ENCODE measurements at regions not wholly inside any gene's neighbourhood (a gene's known extent, or its start where the extent isn't known, plus 50 kb on each side); places are given as distances from the start of the nearest gene placed in this dataset.

DNA sequence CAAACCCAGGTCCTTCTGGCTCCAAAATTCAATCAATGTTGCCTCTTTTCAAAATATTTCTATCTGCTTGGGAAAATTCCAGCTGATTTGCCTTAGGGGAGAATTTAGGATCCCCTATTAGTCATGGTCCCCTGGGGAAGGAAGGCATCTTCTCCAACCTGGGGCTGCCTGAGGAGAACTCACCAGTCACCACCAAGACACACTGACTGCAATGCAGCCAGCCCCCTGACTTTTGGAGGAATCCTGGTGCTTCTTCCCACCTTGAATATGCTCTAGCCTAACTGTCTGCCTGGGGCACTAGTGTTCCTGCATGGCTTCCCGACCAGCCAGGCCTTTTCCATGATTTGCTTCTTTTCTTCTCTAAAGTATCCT is 71.8 kb upstream of the BCL2L14 start:
- TF ChIP-seq, protein P1, sequence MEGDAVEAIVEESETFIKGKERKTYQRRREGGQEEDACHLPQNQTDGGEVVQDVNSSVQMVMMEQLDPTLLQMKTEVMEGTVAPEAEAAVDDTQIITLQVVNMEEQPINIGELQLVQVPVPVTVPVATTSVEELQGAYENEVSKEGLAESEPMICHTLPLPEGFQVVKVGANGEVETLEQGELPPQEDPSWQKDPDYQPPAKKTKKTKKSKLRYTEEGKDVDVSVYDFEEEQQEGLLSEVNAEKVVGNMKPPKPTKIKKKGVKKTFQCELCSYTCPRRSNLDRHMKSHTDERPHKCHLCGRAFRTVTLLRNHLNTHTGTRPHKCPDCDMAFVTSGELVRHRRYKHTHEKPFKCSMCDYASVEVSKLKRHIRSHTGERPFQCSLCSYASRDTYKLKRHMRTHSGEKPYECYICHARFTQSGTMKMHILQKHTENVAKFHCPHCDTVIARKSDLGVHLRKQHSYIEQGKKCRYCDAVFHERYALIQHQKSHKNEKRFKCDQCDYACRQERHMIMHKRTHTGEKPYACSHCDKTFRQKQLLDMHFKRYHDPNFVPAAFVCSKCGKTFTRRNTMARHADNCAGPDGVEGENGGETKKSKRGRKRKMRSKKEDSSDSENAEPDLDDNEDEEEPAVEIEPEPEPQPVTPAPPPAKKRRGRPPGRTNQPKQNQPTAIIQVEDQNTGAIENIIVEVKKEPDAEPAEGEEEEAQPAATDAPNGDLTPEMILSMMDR (IDR thresholded peaks at IDR 0.05) = no peak
- Histone ChIP-seq H3K4me3 (no peak overlapping the region), H3K36me3 (no peaks in the 10 kb centered on the region), H3K9me3 (no peaks in the 10 kb centered on the region), H3K4me1 (no peaks in the 10 kb centered on the region), H3K27ac (no peak overlapping the region), H3K27me3 (no peaks in the 10 kb centered on the region)
- intact Hi-C loops (cut with DNase I) = no loop called here
- ATAC-seq (no peak), DNase-seq (no peak)
- 87 to 96% methylated on average over 1 of the region's 1 CpG for WGBS, 2 donors

DNA sequence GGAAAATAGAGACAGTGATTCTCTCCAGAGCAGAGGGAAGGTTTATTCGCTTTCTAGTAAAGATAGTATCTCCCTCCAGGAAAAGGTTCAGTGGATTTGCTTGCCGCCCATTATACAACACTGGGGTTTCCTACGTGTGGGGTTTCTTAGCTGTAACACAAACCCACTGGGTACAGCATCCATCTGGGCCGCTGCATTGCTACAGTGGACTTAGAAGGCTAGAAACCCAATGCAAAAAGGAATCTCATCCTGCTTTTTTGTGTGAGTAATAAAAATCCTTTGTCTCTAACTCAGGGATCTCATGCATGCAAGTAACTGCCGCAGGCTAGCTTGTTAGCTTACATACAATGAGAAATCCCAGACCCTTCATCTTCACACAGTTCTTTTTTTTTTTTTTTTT is 67.1 kb upstream of the BCL2L14 start:
- no peaks in the 10 kb centered on the region for H3K36me3 ChIP-seq
- no peak overlapping the region for H3K4me3 ChIP-seq
- no peaks in the 10 kb centered on the region for H3K9me3 ChIP-seq
- no peak overlapping the region for H3K27ac ChIP-seq
- WGBS, 2 donors = 89 to 90% methylated on average over 5 of the region's 5 CpGs
- TF ChIP-seq, protein P1 (IDR thresholded peaks at IDR 0.05) = no peak
- peaks cover 0 to 16% (median 0%) of the 10 kb centered on the region in 9 donors for H3K4me1 ChIP-seq
- intact Hi-C loops (cut with DNase I) = no loop called here
- DNase-seq = no peak
- ATAC-seq = no peak
- no peaks in the 10 kb centered on the region for H3K27me3 ChIP-seq

DNA sequence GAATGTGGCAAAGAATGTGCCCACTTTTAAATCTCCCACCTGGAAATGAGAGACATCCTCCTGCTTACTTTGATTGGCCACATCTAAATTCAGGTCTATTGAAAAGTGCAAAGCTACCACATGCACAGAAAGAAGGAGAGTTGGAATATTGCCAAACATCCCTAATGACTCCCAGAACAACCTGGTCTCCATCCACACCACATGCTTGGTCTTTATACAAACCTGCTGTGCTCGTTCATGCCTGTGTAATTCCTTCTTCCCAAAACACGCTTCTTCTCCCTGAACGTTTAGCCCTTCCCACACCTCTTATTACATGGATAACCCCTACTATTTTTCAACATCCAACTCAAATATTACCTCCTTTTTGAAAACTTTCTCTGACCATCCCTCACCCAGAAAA is 66.2 kb upstream of the BCL2L14 start:
- peaks cover 0 to 25% (median 0%) of the 10 kb centered on the region in 9 donors for H3K4me1 ChIP-seq
- DNase-seq (no peak), ATAC-seq (no peak)
- H3K9me3 ChIP-seq = no peaks in the 10 kb centered on the region
- H3K4me3 ChIP-seq = no peak overlapping the region
- intact Hi-C loops (cut with DNase I) = no loop called here
- H3K36me3 ChIP-seq = no peaks in the 10 kb centered on the region
- TF ChIP-seq, protein P1 (IDR thresholded peaks at IDR 0.05) = no peak
- no peaks in the 10 kb centered on the region for H3K27me3 ChIP-seq
- no peak overlapping the region for H3K27ac ChIP-seq
- 83 to 91% methylated on average over 3 of the region's 3 CpGs for WGBS, 2 donors

DNA sequence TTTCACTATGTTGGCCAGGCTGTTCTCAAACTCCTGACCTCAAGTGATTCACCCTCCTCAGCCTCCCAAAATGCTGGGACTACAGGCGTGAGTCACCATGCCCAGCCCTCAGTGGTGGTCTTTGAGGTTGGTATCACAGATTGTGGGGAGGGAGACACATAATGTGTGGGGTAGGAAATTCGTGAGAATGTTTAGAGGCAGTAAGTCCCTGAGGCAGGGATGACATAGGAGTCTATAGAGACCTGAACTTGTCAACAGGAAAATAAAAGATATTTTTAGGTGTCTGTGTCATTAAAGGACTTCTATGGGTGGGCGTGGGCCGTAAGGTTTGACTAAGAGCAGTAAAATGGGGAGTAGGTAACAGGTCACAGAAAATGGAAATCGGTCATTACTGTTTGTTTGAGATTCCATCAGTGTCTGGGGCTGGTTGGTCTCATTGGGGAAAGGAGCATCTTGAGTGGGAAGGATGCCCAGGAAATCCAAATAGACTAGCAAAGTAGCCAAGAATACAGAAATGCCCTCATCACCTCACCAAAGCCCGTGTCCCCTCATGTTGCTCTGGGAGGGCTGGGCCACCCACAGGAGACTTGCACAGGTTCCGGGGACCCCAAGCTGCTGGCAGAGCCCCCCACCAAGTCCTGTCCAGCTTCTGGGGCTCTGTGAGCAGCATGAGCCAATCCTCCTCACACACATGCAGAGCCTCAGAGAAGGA is 63.6 kb upstream of the BCL2L14 start:
- no peak for ATAC-seq
- Histone ChIP-seq H3K9me3 (no peaks in the 10 kb centered on the region), H3K27me3 (no peaks in the 10 kb centered on the region), H3K4me3 (no peak overlapping the region), H3K27ac (peak overlapping the region in 1 of 10 donors; percentile 88), H3K4me1 (peaks cover 0 to 50% (median 3%) of the 10 kb centered on the region in 9 donors), H3K36me3 (no peaks in the 10 kb centered on the region)
- TF ChIP-seq, protein P1 (IDR thresholded peaks at IDR 0.05) = no peak
- no peak for DNase-seq
- intact Hi-C loops (cut with DNase I) = no loop called here
- 73 to 85% methylated on average over 7 of the region's 7 CpGs for WGBS, 2 donors

All from heart right ventricle (tissue), 16 donors.